ENCODE measurements at regions not wholly inside any gene's neighbourhood (a gene's known extent, or its start where the extent isn't known, plus 50 kb on each side); places are given as distances from the start of the nearest gene placed in this dataset.

DNA sequence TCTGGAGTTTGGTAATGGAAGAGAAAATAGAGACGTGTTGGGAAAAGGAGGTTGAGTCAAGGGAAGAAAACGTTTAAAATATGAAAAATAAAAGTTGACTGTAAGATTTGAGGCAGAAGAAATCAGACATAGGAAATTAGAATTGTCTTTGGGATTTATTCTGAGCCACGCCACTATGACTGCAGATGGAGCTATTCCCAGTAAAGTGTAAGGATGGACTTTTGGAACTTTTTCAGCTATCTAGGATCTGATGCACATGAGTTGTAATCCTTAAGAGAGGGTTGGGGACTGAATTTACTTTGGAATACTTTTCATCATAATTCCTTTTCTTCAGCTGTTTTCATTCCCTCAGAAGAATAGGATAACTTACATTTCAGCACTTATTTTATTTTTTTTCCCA lies 336.7 kb downstream of the FAM170A start:
- TF ChIP-seq POLR2A (IDR thresholded peaks at IDR 0.05), result no peak
- no peak for TF ChIP-seq CTCF (IDR thresholded peaks at IDR 0.05)
